IMR-90 (cell line): ENCODE measurements at regions not wholly inside any gene's neighbourhood (a gene's known extent, or its start where the extent isn't known, plus 50 kb on each side); places are given as distances from the start of the nearest gene placed in this dataset.

Experiments
- ATAC-seq: fragments of 200-7000 bp; cut with Tn5 transposase; 2 replicates; pipeline ENCODE4 v1.9.1; 2020; ENCODE audit warnings: low read depth, mild to moderate bottlenecking, moderate library complexity
- BruUV-seq: library from RNA; stranded (reverse); fragments of 400-500 nt; replicated peaks from 2 replicates; lab custom pipeline; 2021; lab: Mats Ljungman, UMichigan
- CTCF ChIA-PET: fragments of 300-600 bp; formaldehyde crosslinking; extraction: SDS; loops from one replicate; lab custom pipeline; 2021; ENCODE audit warnings: antibody characterized with exemption; lab: Yijun Ruan, JAX
- POLR2A ChIA-PET: fragments of 300-600 bp; sonication (Branson Sonifier 250); formaldehyde crosslinking; loops from one replicate; lab custom pipeline; 2022; ENCODE audit warnings: antibody characterized with exemption; ENCODE audit not compliant: unreplicated experiment; lab: Charles Lee
- DNase-seq: peaks from one replicate; pipeline ENCODE4 v3.0.0; 2013
- H2AFZ ChIP-seq: replicated peaks from 2 replicates; pipeline ENCODE3; 2013; ENCODE audit warnings: low read length, mild to moderate bottlenecking; ENCODE audit not compliant: poor library complexity
- H2AK5ac ChIP-seq: 2 replicates; pipeline ENCODE4 v1.6.1; 2013; ENCODE audit warnings: low read depth, low read length, inconsistent platforms
- H2AK9ac ChIP-seq: replicated peaks from 2 replicates; pipeline ENCODE3; 2013; ENCODE audit warnings: mild to moderate bottlenecking, low read depth, low read length, moderate library complexity; ENCODE audit not compliant: poor library complexity
- H2BK120ac ChIP-seq: 2 replicates; pipeline ENCODE4 v1.6.1; 2013; ENCODE audit warnings: low read depth, low read length, inconsistent platforms
- H2BK15ac ChIP-seq: 3 replicates; pipeline ENCODE4 v1.6.1; 2013; ENCODE audit warnings: low read depth, low read length, inconsistent platforms
- H2BK20ac ChIP-seq: 2 replicates; pipeline ENCODE4 v1.6.1; 2013; ENCODE audit warnings: low read depth, mild to moderate bottlenecking, inconsistent platforms, low read length, moderate library complexity
- H2BK5ac ChIP-seq: 2 replicates; pipeline ENCODE4 v1.6.1; 2013; ENCODE audit warnings: mild to moderate bottlenecking, low read depth, low read length, inconsistent platforms; ENCODE audit not compliant: poor library complexity, severe bottlenecking
- H3K14ac ChIP-seq: replicated peaks from 2 replicates; pipeline ENCODE4 v1.6.1; 2013; ENCODE audit warnings: low read depth, low read length, inconsistent platforms
- H3K18ac ChIP-seq: 2 replicates; pipeline ENCODE4 v1.6.1; 2013; ENCODE audit warnings: low read depth, low read length, control low read depth
- H3K23ac ChIP-seq: 2 replicates; pipeline ENCODE4 v1.6.1; 2013; ENCODE audit warnings: low read depth, low read length, inconsistent platforms
- H3K27ac ChIP-seq: 2 replicates; pipeline ENCODE4 v1.5.1; 2013; ENCODE audit warnings: mild to moderate bottlenecking, control low read depth, low read length; ENCODE audit not compliant: insufficient read depth
- H3K27me3 ChIP-seq: 2 replicates; pipeline ENCODE4 v1.6.1; 2013; ENCODE audit warnings: low read length; ENCODE audit not compliant: control insufficient read depth, insufficient read depth
- H3K36me3 ChIP-seq: 2 replicates; pipeline ENCODE4 v1.6.1; 2013; ENCODE audit warnings: low read length, mixed read lengths; ENCODE audit not compliant: control insufficient read depth, insufficient read depth
- H3K4ac ChIP-seq: 2 replicates; pipeline ENCODE4 v1.6.1; 2013; ENCODE audit warnings: low read depth, low read length, inconsistent platforms
- H3K4me1 ChIP-seq: 2 replicates; pipeline ENCODE4 v1.6.1; 2013; ENCODE audit warnings: low read length, mixed read lengths; ENCODE audit not compliant: control insufficient read depth, insufficient read depth
- H3K4me2 ChIP-seq: 2 replicates; pipeline ENCODE4 v1.6.1; 2013; ENCODE audit warnings: low read depth, mild to moderate bottlenecking, control low read depth, low read length, moderate library complexity
- H3K4me3 ChIP-seq: 2 replicates; pipeline ENCODE4 v1.5.1; 2013; ENCODE audit warnings: low read depth, mild to moderate bottlenecking, control low read depth, low read length, moderate library complexity; ENCODE audit not compliant: insufficient read depth
- H3K56ac ChIP-seq: 2 replicates; pipeline ENCODE4 v1.6.1; 2013; ENCODE audit warnings: low read length, inconsistent platforms; ENCODE audit not compliant: insufficient read depth; ENCODE audit errors: extremely low read depth
- H3K79me1 ChIP-seq, 2 experiments: 2 replicates each; pipeline ENCODE4 v1.6.1; 2013; ENCODE audit warnings: low read length in 2 of 2, inconsistent platforms in 1 of 2, low read depth in 1 of 2
- H3K9ac ChIP-seq: 2 replicates; pipeline ENCODE4 v1.6.1; 2013; ENCODE audit warnings: low read depth, low read length, control low read depth
- H3K9me1 ChIP-seq: 2 replicates; pipeline ENCODE4 v1.6.1; 2013; ENCODE audit warnings: low read length, inconsistent platforms; ENCODE audit not compliant: insufficient read depth
- H3K9me3 ChIP-seq: 2 replicates; pipeline ENCODE4 v1.6.1; 2013; ENCODE audit warnings: low read length; ENCODE audit not compliant: control insufficient read depth, insufficient read depth
- H4K20me1 ChIP-seq: 2 replicates; pipeline ENCODE4 v1.6.1; 2013; ENCODE audit warnings: low read length, inconsistent platforms; ENCODE audit not compliant: insufficient read depth
- H4K5ac ChIP-seq: 2 replicates; pipeline ENCODE4 v1.6.1; 2013; ENCODE audit warnings: mild to moderate bottlenecking, low read depth, low read length, control low read depth
- H4K8ac ChIP-seq, 2 experiments: 2 replicates each; pipeline ENCODE4 v1.6.1; 2013; ENCODE audit warnings: low read depth in 2 of 2, low read length in 2 of 2, control low read depth in 1 of 2, inconsistent platforms in 1 of 2
- H4K91ac ChIP-seq: 2 replicates; pipeline ENCODE4 v1.6.1; 2013; ENCODE audit warnings: low read depth, low read length, inconsistent platforms; ENCODE audit not compliant: insufficient read depth
- BHLHE40 ChIP-seq: fragments of 150-350 bp; IDR thresholded peaks from 2 replicates; pipeline ENCODE4 v1.6.1; 2016; ENCODE audit warnings: mild to moderate bottlenecking, low read depth, low read length
- MAFK ChIP-seq: IDR thresholded peaks from 2 replicates; pipeline ENCODE4 v1.6.1; 2012; ENCODE audit warnings: low read depth, low read length, improper control_type of control experiment
- POLR2A ChIP-seq: IDR thresholded peaks from 2 replicates; pipeline ENCODE4 v1.6.1; 2012; ENCODE audit warnings: mild to moderate bottlenecking, low read depth, low read length
- SMC3 ChIP-seq: fragments of 150-350 bp; IDR thresholded peaks from 2 replicates; pipeline ENCODE4 v1.6.1; 2016; ENCODE audit warnings: low read depth, mild to moderate bottlenecking, antibody characterized with exemption, low read length, moderate library complexity
- WGBS, 2 experiments: methylation state at CpG; one replicate each; pipeline versions ENCODE4 v1.1.5 to v1.1.7; 2013; ENCODE audit warnings: missing lambda C conversion rate in 2 of 2; ENCODE audit not compliant: insufficient read length in 1 of 2; ENCODE audit errors: extremely low coverage in 2 of 2; 5-methylcytosine and 5-hydroxymethylcytosine counted together
- dilution Hi-C: fragments of 300-500 bp; cut with HindIII; formaldehyde crosslinking; loops from one replicate; pipeline ENCODE4 v1.14.3; 2018; ENCODE audit warnings: low sequenced_read_pairs; ENCODE audit not compliant: unreplicated experiment
- in situ Hi-C: fragments of 300-500 bp; cut with MboI; formaldehyde crosslinking; loops from 3 replicates; pipeline ENCODE4 v1.14.3; 2019; ENCODE audit warnings: low sequenced_read_pairs, inconsistent platforms, mixed read lengths
- intact Hi-C: fragments of 100-400 bp; cut with micrococcal nuclease; formaldehyde crosslinking; loops from 2 replicates; pipeline ENCODE4 v1.10.0; 2022

DNA sequence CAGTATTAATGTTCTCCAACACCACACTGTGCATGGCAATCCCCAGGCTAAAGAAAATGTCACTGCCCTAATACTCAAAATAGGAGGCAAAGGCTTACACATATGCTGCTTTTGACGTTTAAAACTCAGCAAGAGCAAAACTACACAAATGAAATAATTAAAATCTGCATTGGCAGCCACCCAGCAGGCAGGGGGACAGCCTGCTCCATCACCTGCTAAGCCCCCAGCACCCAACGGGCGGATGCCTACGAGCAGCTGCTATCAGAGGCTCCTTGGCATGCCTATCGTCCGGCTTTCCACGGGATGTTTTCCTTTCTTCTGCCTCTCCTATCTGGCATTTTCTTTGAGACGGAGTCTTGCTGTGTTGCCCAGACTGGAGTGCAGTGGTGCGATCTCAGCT is 337.5 kb downstream of the SOX9 start:
- dilution Hi-C loops: no loop called here
- no peak overlapping the region for H3K27ac ChIP-seq

More for the DNA sequence above, 337.5 kb downstream of the SOX9 start:
- POLR2A ChIA-PET: no interaction called here
- Histone ChIP-seq H3K9ac (no peak overlapping the region), H4K91ac (no peak overlapping the region), H3K14ac (no peak overlapping the region), H3K36me3 (no peaks in the 10 kb centered on the region), H3K4ac (no peak overlapping the region), H3K23ac (no peak overlapping the region), H3K4me3 (no peak overlapping the region), H4K5ac (no peak overlapping the region), H2AK5ac (peak overlapping the region; percentile 27; the same call in 1 of the 2 replicates), H2AFZ (no peak overlapping the region), H3K18ac (no peak overlapping the region), H4K8ac (no peak overlapping the region), H3K4me1 (peaks cover 2% of the 10 kb centered on the region), H3K79me1 (peaks cover 40 to 61% of the 10 kb centered on the region in 2 experiments), H3K56ac (no peak overlapping the region), H2BK20ac (no peak overlapping the region), H4K20me1 (no peaks in the 10 kb centered on the region), H3K27me3 (no peaks in the 10 kb centered on the region), H3K9me3 (no peaks in the 10 kb centered on the region; the same call in 1 of the 2 replicates), H2BK120ac (no peak overlapping the region), H3K9me1 (peaks cover 18% of the 10 kb centered on the region), H2BK15ac (no peak overlapping the region), H2BK5ac (no peak overlapping the region), H2AK9ac (no peak overlapping the region), H3K4me2 (no peak overlapping the region)
- CTCF ChIA-PET: no interaction called here
- TF ChIP-seq POLR2A (no peak), BHLHE40 (no peak), MAFK (no peak), SMC3 (no peak)
- in situ Hi-C loops: no loop called here
- intact Hi-C loops: no loop called here
- no CpG with 5 or more reads among the region's 9 CpGs for WGBS, 2 experiments
- no TSS peak for BruUV-seq
- no peak for ATAC-seq
- no peak for DNase-seq
